GM18858 (cell line): ENCODE measurements at regions not wholly inside any gene's neighbourhood (a gene's known extent, or its start where the extent isn't known, plus 50 kb on each side); places are given as distances from the start of the nearest gene placed in this dataset.
A peak's percentile ranks its signal among the peaks of the same experiment; 100 is the strongest.

Source experiments
- ATAC-seq: cut with Tn5 transposase; IDR thresholded peaks from one replicate; pipeline ENCODE4 v1.9.1; 2021; ENCODE audit not compliant: unreplicated experiment

GRCh38 chr7:109121599-109122300 is 552.1 kb downstream of the DNAJB9 start:
- ATAC-seq: no peak

DNA sequence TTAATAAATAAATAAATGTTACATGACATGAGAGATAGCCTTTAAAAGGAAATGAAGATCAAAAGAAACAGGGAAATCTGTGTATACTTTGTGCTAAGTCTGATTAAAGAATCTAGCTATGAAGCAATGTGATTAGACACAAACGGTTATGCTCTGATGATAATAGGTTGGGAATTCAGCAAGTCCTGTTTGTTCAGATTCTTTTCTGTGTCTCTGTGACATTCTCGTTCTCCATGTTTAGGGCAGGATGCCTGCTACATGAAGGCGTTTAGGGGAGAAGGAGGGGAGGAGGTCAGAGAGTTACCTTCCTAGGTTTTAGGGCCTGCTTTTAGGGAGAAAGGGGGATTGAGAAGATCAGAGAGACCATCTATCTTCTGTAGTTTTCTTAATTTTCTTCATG is 555.3 kb downstream of the DNAJB9 start:
- no peak for ATAC-seq

GRCh38 chr7:109126404-109127050 is 556.9 kb downstream of the DNAJB9 start:
- ATAC-seq: no peak

- ATAC-seq: no peak
Observed at GRCh38 chr7:109127145-109127544, 557.5 kb downstream of the DNAJB9 start.

DNA sequence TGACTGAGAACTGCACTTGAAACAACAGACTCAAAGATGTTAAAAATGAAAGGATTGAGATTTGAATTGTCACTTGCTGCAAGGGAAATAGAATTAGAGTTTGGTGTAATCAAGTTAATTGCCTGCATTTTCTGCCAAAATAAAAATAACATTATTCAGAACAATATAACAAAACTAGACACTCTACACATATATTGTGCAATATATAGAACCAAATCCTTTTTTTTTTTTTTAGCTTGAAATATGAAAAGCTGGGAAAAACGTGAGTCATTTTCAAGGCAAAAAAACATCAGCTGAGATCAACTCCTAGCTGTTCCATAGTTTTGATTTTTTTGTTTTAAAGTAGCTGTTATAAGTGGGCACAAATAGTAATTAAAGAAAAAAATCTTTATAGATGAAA is 561.5 kb downstream of the DNAJB9 start:
- no peak for ATAC-seq

DNA sequence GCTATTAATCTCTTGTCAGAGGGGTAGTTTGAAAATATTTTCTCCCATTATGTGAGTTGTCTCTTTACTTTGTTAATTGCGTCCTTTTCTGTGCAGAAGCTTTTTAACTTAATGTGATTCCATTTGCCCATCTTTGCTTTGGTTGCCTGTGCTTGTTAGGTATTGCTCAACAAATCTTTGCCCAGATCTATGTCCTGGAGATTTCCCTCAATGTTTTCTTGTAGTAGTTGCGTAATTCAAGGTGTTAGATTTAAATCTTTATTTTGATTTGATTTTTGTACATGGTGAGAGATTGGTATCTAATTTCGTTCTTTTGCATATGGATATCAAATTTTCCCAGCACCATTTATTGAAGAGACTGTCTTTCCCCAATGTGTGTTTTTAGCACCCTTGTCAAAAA is 567.2 kb downstream of the DNAJB9 start:
- no peak for ATAC-seq

DNA sequence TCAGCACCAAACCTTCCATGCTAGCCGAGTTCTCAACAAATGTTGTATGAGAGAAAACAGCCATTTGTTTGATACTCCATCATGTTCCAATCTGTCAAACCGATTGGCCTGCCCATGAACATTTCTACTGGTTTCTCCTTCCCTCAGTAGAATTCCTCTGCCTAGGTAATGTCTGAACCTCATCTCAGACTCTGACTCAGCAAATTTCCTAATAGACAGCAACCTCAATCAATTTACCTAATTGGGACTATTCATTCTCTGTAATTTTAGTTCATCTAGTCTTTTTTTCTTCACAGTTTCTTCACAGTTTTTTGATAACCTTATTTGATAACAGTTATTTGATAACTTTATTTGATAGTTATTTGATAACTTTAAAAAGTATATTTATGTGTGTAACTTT is 585.1 kb downstream of the DNAJB9 start:
- no peak for ATAC-seq

DNA sequence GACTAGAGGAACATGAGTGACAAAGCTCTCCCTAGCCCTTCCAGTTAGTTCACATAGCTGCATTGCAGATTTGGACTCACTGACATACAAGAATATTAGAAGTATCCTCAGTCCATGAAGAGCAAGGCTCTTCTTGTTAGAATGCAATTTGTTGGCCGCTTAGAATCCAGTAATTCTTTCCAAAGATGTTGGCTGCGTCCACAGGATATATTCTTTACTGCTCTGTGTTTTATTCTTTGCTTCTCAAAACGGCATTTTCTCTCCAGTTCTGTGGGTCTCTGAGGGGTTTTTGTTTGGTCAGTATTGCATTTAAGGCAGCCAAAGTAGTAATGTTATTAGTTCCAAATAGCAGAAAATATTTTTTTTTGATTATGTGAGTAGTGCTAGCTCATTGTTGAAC is 588.6 kb downstream of the DNAJB9 start:
- ATAC-seq: no peak

- no peak for ATAC-seq
Observed at GRCh38 chr7:109176661-109177060, 607.0 kb downstream of the DNAJB9 start.

DNA sequence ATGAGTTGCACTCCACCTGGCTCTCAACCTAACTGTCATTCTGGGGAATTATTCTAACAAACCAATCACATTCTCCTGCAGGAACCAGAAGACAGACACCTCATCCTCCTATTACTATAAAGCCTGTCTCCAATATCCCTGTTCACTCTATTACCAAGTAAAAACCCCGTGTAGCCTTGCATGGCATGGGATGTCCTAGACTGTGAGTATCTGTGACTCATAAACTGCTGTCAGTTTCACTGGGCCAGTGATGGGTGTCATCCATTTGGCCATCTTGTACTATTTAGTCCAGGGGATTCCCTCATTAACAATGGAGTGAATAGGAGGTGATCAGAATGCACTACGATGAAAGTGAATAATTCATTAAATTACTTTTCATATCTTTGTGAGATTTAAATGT is 608.7 kb downstream of the DNAJB9 start:
- ATAC-seq: no peak

- no peak for ATAC-seq
Observed at GRCh38 chr7:109179601-109180000, 609.9 kb downstream of the DNAJB9 start.

DNA sequence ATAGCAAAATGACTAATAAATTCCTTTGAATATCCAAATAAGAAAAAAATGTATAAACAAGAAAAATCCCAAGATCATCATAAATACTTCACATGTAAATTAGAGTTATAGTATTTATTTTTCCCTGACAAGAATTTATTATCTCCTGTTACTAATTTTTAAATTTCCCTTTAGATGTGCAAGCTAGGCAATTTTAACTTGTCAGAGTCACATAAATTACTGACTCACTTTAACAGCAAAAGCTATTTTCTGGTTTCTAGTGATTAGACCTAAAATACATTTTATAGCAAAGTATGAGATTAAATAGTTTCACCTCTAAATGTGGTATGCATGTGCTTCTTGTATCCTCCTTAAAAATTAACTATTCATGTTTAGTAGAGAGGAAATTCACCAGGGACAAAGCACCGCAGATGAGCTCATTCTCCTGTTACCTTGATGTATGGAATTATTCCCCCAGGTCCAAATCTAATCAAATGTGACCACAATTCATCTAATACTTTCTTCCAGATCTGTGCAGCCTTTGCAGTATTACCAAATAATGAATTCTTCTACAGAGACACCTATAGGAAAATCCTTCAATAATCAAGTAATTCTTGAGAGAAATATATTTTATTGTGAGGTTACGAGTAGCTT is 621.2 kb downstream of the DNAJB9 start:
- no peak for ATAC-seq

GRCh38 chr7:109206196-109206595 is 636.5 kb downstream of the DNAJB9 start:
- no peak for ATAC-seq

DNA sequence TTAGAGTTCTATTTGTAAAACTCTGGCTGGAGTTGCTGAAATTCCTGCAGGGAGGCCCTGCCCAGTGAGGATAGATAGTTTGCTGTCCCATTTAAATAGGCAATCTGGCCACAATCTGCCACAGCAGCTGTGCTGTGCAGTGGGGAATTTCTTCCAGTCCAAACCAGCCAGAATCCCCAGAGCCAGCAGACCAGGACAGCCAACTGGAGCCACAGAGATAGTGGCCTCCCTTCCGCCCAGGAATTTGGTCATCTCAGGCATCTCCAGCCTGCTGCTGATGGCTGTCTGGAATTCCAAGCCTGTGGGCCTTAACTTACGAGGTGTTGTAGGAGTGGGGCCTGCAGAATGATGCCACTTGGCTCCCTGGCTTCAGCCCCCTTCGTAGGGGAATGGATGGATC is 643.4 kb downstream of the DNAJB9 start:
- ATAC-seq: no peak

- no peak for ATAC-seq
Observed at GRCh38 chr7:109215341-109215740, 645.7 kb downstream of the DNAJB9 start.

- no peak for ATAC-seq
Observed at GRCh38 chr7:109224100-109224499, 654.4 kb downstream of the DNAJB9 start.

DNA sequence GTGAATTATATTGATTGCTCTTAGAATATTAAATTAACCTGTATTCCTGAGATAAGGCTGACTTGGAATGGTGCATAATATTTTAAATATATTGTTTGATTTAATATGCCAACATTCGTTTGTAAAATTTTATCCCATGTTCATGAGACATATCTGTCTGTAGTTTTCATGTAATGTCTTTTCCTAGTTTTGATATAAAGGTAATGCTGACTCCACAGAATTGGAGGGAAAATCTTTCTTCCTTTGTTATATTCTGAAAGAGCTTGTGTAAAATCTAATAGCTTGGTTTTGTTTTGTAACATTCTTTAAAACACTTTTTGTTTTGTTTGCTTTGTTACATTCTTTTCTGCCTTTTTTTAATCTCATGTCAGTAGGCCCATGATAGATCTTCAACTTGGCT is 657.0 kb downstream of the DNAJB9 start:
- ATAC-seq: no peak

GRCh38 chr7:109235316-109235715 is 665.6 kb downstream of the DNAJB9 start:
- ATAC-seq: peak; percentile 88

GRCh38 chr7:109246330-109247077 is 676.8 kb downstream of the DNAJB9 start:
- no peak for ATAC-seq

- ATAC-seq: no peak
Observed at GRCh38 chr7:109256762-109257560, 687.3 kb downstream of the DNAJB9 start.

- peak; percentile 88 for ATAC-seq
Observed at GRCh38 chr7:109259151-109259550, 689.5 kb downstream of the DNAJB9 start.
